AG09309 (cell line): ENCODE measurements at regions not wholly inside any gene's neighbourhood (a gene's known extent, or its start where the extent isn't known, plus 50 kb on each side); places are given as distances from the start of the nearest gene placed in this dataset.

Experiments
- DNase-seq: peaks from one replicate; pipeline ENCODE4 v3.0.0-alpha.2; 2010; ENCODE audit warnings: low read depth
- H3K4me3 ChIP-seq: 2 replicates; pipeline ENCODE4 v1.5.1; 2011; ENCODE audit warnings: mild to moderate bottlenecking, low read depth, low read length, moderate library complexity; ENCODE audit not compliant: control insufficient read depth
- CTCF ChIP-seq: IDR thresholded peaks from 2 replicates; pipeline ENCODE4 v1.5.1; 2011; ENCODE audit warnings: mild to moderate bottlenecking, low read depth, low read length, inconsistent platforms; ENCODE audit not compliant: insufficient read depth, control insufficient read depth; ENCODE audit errors: missing control alignments

- no peak overlapping the region for H3K4me3 ChIP-seq
- TF ChIP-seq CTCF: no peak
- no peak for DNase-seq
Observed at GRCh38 chr16:35182043-35182677, 1722.7 kb downstream of the TP53TG3F start.

- no peak overlapping the region for H3K4me3 ChIP-seq
- TF ChIP-seq CTCF: no peak
- no peak for DNase-seq
Observed at GRCh38 chr16:35182943-35183550, 1723.6 kb downstream of the TP53TG3F start.

GRCh38 chr16:35184356-35184870, 1725.0 kb downstream of the TP53TG3F start:
- TF ChIP-seq CTCF: no peak
- H3K4me3 ChIP-seq: no peak overlapping the region
- DNase-seq: no peak

GRCh38 chr16:35185366-35186044, 1726.1 kb downstream of the TP53TG3F start:
- no peak overlapping the region for H3K4me3 ChIP-seq
- no peak for TF ChIP-seq CTCF
- DNase-seq: no peak

GRCh38 chr16:35186045-35186759, 1726.8 kb downstream of the TP53TG3F start:
- H3K4me3 ChIP-seq: no peak overlapping the region
- DNase-seq: no peak
- no peak for TF ChIP-seq CTCF

- no peak for TF ChIP-seq CTCF
- H3K4me3 ChIP-seq: no peak overlapping the region
- no peak for DNase-seq
Observed at GRCh38 chr16:35187665-35188225, 1728.3 kb downstream of the TP53TG3F start.
